GM19395 (cell line): ENCODE measurements at regions not wholly inside any gene's neighbourhood (a gene's known extent, or its start where the extent isn't known, plus 50 kb on each side); places are given as distances from the start of the nearest gene placed in this dataset.

Experiments used
- ATAC-seq: cut with Tn5 transposase; IDR thresholded peaks from one replicate; pipeline ENCODE4 v1.9.1; 2021; ENCODE audit warnings: mild to moderate bottlenecking, moderate library complexity; ENCODE audit not compliant: unreplicated experiment

- ATAC-seq: no peak
Observed at GRCh38 chr13:38518328-38518727, 168.5 kb upstream of the FREM2 start.

- ATAC-seq: no peak
Observed at GRCh38 chr13:38519229-38519911, 167.5 kb upstream of the FREM2 start.

- no peak for ATAC-seq
Observed at GRCh38 chr13:38520041-38520440, 166.8 kb upstream of the FREM2 start.

- no peak for ATAC-seq
Observed at GRCh38 chr13:38527140-38527539, 159.7 kb upstream of the FREM2 start.

- ATAC-seq: no peak
Observed at GRCh38 chr13:38528986-38529385, 157.9 kb upstream of the FREM2 start.

- no peak for ATAC-seq
Observed at GRCh38 chr13:38530492-38530891, 156.4 kb upstream of the FREM2 start.

- ATAC-seq: no peak
Observed at GRCh38 chr13:38535261-38535660, 151.6 kb upstream of the FREM2 start.

GRCh38 chr13:38537051-38537450 is 149.8 kb upstream of the FREM2 start:
- ATAC-seq: no peak

- ATAC-seq: no peak
Observed at GRCh38 chr13:38538422-38538821, 148.5 kb upstream of the FREM2 start.

- no peak for ATAC-seq
Observed at GRCh38 chr13:38539632-38540031, 147.2 kb upstream of the FREM2 start.

GRCh38 chr13:38542601-38543000 is 144.3 kb upstream of the FREM2 start:
- no peak for ATAC-seq

- ATAC-seq: no peak
Observed at GRCh38 chr13:38543561-38543960, 143.3 kb upstream of the FREM2 start.

GRCh38 chr13:38563739-38564138 is 123.1 kb upstream of the FREM2 start:
- no peak for ATAC-seq

GRCh38 chr13:38564256-38565150 is 122.4 kb upstream of the FREM2 start:
- no peak for ATAC-seq

GRCh38 chr13:38566023-38566422 is 120.9 kb upstream of the FREM2 start:
- ATAC-seq: no peak

- no peak for ATAC-seq
Observed at GRCh38 chr13:38566519-38566918, 120.4 kb upstream of the FREM2 start.

GRCh38 chr13:38570706-38571105 is 116.2 kb upstream of the FREM2 start:
- ATAC-seq: no peak

- no peak for ATAC-seq
Observed at GRCh38 chr13:38575427-38575826, 111.5 kb upstream of the FREM2 start.

- no peak for ATAC-seq
Observed at GRCh38 chr13:38577048-38577447, 109.8 kb upstream of the FREM2 start.

- ATAC-seq: peak; percentile 73
Observed at GRCh38 chr13:38582133-38582532, 104.7 kb upstream of the FREM2 start.

GRCh38 chr13:38590230-38590629 is 96.6 kb upstream of the FREM2 start:
- ATAC-seq: no peak

GRCh38 chr13:38590796-38591507 is 95.9 kb upstream of the FREM2 start:
- no peak for ATAC-seq
